SK-N-SH treated with all-trans-retinoic acid at 6 μM for 48 hours (cell line): ENCODE measurements at regions not wholly inside any gene's neighbourhood (a gene's known extent, or its start where the extent isn't known, plus 50 kb on each side); places are given as distances from the start of the nearest gene placed in this dataset.

Experiments
- ATAC-seq: fragments of 200-7000 bp; cut with Tn5 transposase; 3 replicates; pipeline ENCODE4 v1.9.1; 2020; ENCODE audit warnings: mild to moderate bottlenecking, moderate library complexity
- ARNTL ChIP-seq: fragments of 450-650 bp; formaldehyde crosslinking; IDR thresholded peaks from 2 replicates; pipeline ENCODE4 v1.5.0; 2020; ENCODE audit warnings: low read depth, mild to moderate bottlenecking, moderate library complexity, borderline replicate concordance
- BACH2 ChIP-seq: fragments of 250-450 bp; sonication (Bioruptor Pico); IDR thresholded peaks from 2 replicates; pipeline ENCODE4 v1.9.0; 2021; ENCODE audit warnings: mild to moderate bottlenecking, borderline replicate concordance
- CREB5 ChIP-seq: fragments of 250-450 bp; sonication (Bioruptor Pico); IDR thresholded peaks from 2 replicates; pipeline ENCODE4 v1.5.1; 2020; ENCODE audit warnings: low read depth, mild to moderate bottlenecking, moderate library complexity
- CSDC2 ChIP-seq: fragments of 250-450 bp; sonication (Bioruptor Pico); IDR thresholded peaks from 2 replicates; pipeline ENCODE4 v1.5.0; 2020; ENCODE audit warnings: mild to moderate bottlenecking, moderate library complexity
- CSRNP3 ChIP-seq: fragments of 250-450 bp; sonication (Bioruptor Pico); IDR thresholded peaks from 2 replicates; pipeline ENCODE4 v1.5.1; 2021; ENCODE audit warnings: mild to moderate bottlenecking, moderate library complexity
- ESRRG ChIP-seq: fragments of 250-450 bp; sonication (Bioruptor Pico); IDR thresholded peaks from 2 replicates; pipeline ENCODE4 v1.6.1; 2021; ENCODE audit warnings: mild to moderate bottlenecking
- GLIS3 ChIP-seq: fragments of 250-450 bp; sonication (Bioruptor Pico); IDR thresholded peaks from 2 replicates; pipeline ENCODE4 v1.5.0; 2020; ENCODE audit warnings: mild to moderate bottlenecking, moderate library complexity
- ISL1 ChIP-seq: fragments of 250-450 bp; sonication (Bioruptor Pico); IDR thresholded peaks from 2 replicates; pipeline ENCODE4 v2.1.2; 2022; ENCODE audit warnings: mild to moderate bottlenecking, moderate library complexity
- OSR1 ChIP-seq: fragments of 250-450 bp; sonication (Bioruptor Pico); IDR thresholded peaks from 2 replicates; pipeline ENCODE4 v1.8.0; 2022; ENCODE audit warnings: moderate library complexity, mild to moderate bottlenecking, inconsistent platforms
- PATZ1 ChIP-seq: fragments of 250-450 bp; sonication (Bioruptor Pico); IDR thresholded peaks from 2 replicates; pipeline ENCODE4 v1.8.0; 2020; ENCODE audit warnings: mild to moderate bottlenecking, moderate library complexity, borderline replicate concordance
- POU6F1 ChIP-seq: fragments of 250-450 bp; sonication (Bioruptor Pico); IDR thresholded peaks from 2 replicates; pipeline ENCODE4 v1.8.0; 2021; ENCODE audit warnings: low read depth, mild to moderate bottlenecking, moderate library complexity, borderline replicate concordance
- PPARA ChIP-seq: fragments of 250-450 bp; sonication (Bioruptor Pico); IDR thresholded peaks from 2 replicates; pipeline ENCODE4 v1.5.0; 2020; ENCODE audit warnings: mild to moderate bottlenecking, borderline replicate concordance
- RARB ChIP-seq: fragments of 250-450 bp; sonication (Bioruptor Pico); IDR thresholded peaks from 2 replicates; pipeline ENCODE4 v1.8.0; 2021; ENCODE audit warnings: mild to moderate bottlenecking, moderate library complexity
- SNAI2 ChIP-seq: fragments of 250-450 bp; sonication (Bioruptor Pico); IDR thresholded peaks from 2 replicates; pipeline ENCODE4 v1.5.0; 2020; ENCODE audit warnings: mild to moderate bottlenecking, moderate library complexity
- TCF4 ChIP-seq: fragments of 250-450 bp; sonication (Bioruptor Pico); IDR thresholded peaks from 2 replicates; pipeline ENCODE4 v1.8.0; 2021; ENCODE audit warnings: mild to moderate bottlenecking, moderate library complexity, borderline replicate concordance
- TOX ChIP-seq: fragments of 250-450 bp; sonication (Bioruptor Pico); IDR thresholded peaks from 2 replicates; pipeline ENCODE4 v1.8.0; 2021; ENCODE audit warnings: mild to moderate bottlenecking, moderate library complexity, borderline replicate concordance
- ZC3H10 ChIP-seq: fragments of 250-450 bp; sonication (Bioruptor Pico); IDR thresholded peaks from 2 replicates; pipeline ENCODE4 v1.5.1; 2021; ENCODE audit warnings: mild to moderate bottlenecking, moderate library complexity
- ZFP3 ChIP-seq: fragments of 250-450 bp; sonication (Bioruptor Pico); IDR thresholded peaks from 2 replicates; pipeline ENCODE4 v1.5.0; 2020; ENCODE audit warnings: mild to moderate bottlenecking, moderate library complexity
- ZFP30 ChIP-seq: fragments of 450-650 bp; formaldehyde crosslinking; IDR thresholded peaks from 2 replicates; pipeline ENCODE4 v1.5.0; 2022; ENCODE audit warnings: mild to moderate bottlenecking, moderate library complexity
- ZNF565 ChIP-seq: fragments of 450-650 bp; formaldehyde crosslinking; conservative IDR thresholded peaks from 2 replicates; pipeline ENCODE4 v1.5.0; 2020; ENCODE audit warnings: low read depth, mild to moderate bottlenecking, moderate library complexity
- ZNF70 ChIP-seq: fragments of 450-650 bp; formaldehyde crosslinking; IDR thresholded peaks from 2 replicates; pipeline ENCODE4 v1.5.0; 2020; ENCODE audit warnings: mild to moderate bottlenecking, moderate library complexity
- ZNF8 ChIP-seq: fragments of 450-650 bp; formaldehyde crosslinking; IDR thresholded peaks from 2 replicates; pipeline ENCODE4 v1.5.0; 2020; ENCODE audit warnings: mild to moderate bottlenecking, moderate library complexity
- TF ChIP-seq, protein P1 (sequence below): fragments of 250-450 bp; sonication (Bioruptor Pico); IDR thresholded peaks from 2 replicates; pipeline ENCODE4 v1.5.0; 2020; ENCODE audit warnings: mild to moderate bottlenecking, moderate library complexity

DNA sequence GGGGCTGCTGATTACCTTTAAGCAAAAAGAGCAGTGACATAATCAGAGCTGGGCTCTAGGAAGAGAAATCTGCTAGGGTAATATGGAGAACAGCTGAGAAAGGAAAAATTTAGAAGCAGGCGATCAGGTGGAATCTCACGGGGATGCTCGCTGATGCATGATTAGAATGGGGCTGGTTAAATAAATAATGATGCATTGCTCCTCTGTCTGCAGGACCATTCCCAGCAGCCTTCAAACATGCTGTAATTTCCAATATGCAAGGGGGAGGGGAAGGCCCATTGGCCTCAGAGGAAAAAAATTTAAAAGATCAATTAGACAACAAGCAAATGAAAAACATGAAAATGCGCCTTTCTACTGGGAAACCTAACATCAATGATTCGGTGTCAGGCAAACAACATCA, 65.6 kb upstream of the C10orf90 start:
- no peak for TF ChIP-seq ESRRG (CRISPR knock-in tag)
- TF ChIP-seq POU6F1 (CRISPR knock-in tag), result no peak
- no peak for TF ChIP-seq GLIS3 (CRISPR knock-in tag)
- TF ChIP-seq ZNF565 (CRISPR knock-in tag), result no peak
- TF ChIP-seq ARNTL (CRISPR knock-in tag), result no peak
- no peak for TF ChIP-seq ZNF8 (CRISPR knock-in tag)
- no peak for TF ChIP-seq BACH2 (CRISPR knock-in tag)
- TF ChIP-seq TCF4 (CRISPR knock-in tag), result no peak
- TF ChIP-seq ZC3H10 (CRISPR knock-in tag), result no peak
- no peak for TF ChIP-seq PATZ1 (CRISPR knock-in tag)
- no peak for TF ChIP-seq ZNF70
- TF ChIP-seq CSRNP3 (CRISPR knock-in tag), result no peak
- no peak for TF ChIP-seq ZFP3 (CRISPR knock-in tag)
- TF ChIP-seq SNAI2, result no peak
- TF ChIP-seq OSR1 (CRISPR knock-in tag), result no peak
- TF ChIP-seq RARB (CRISPR knock-in tag), result no peak
- TF ChIP-seq ZFP30 (CRISPR knock-in tag), result no peak
- TF ChIP-seq, protein P1, sequence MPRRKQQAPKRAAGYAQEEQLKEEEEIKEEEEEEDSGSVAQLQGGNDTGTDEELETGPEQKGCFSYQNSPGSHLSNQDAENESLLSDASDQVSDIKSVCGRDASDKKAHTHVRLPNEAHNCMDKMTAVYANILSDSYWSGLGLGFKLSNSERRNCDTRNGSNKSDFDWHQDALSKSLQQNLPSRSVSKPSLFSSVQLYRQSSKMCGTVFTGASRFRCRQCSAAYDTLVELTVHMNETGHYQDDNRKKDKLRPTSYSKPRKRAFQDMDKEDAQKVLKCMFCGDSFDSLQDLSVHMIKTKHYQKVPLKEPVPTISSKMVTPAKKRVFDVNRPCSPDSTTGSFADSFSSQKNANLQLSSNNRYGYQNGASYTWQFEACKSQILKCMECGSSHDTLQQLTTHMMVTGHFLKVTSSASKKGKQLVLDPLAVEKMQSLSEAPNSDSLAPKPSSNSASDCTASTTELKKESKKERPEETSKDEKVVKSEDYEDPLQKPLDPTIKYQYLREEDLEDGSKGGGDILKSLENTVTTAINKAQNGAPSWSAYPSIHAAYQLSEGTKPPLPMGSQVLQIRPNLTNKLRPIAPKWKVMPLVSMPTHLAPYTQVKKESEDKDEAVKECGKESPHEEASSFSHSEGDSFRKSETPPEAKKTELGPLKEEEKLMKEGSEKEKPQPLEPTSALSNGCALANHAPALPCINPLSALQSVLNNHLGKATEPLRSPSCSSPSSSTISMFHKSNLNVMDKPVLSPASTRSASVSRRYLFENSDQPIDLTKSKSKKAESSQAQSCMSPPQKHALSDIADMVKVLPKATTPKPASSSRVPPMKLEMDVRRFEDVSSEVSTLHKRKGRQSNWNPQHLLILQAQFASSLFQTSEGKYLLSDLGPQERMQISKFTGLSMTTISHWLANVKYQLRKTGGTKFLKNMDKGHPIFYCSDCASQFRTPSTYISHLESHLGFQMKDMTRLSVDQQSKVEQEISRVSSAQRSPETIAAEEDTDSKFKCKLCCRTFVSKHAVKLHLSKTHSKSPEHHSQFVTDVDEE (CRISPR knock-in tag), result no peak
- ATAC-seq, result no peak

DNA sequence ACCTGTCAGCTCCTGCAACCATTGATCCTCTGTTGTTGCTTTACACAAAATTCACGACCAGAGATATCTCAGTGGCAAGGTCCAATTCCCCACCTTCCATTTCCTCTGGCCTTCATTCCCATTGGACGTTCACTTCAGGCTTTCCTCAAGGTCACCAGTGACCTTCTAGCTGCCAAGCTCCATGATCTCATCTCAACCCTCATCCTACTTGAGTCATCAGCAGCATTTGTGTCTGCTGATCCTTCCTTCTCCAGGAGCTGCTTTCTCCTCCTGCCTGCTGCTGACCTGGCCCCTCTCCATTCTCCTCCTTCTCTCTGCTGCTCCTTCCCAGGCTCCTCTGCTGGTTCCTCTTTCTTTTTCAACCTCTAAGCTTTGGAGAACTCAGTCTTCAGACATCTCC, 66.2 kb upstream of the C10orf90 start:
- ATAC-seq, result no peak
- TF ChIP-seq ISL1 (CRISPR knock-in tag) (no peak), ARNTL (CRISPR knock-in tag) (no peak), ZFP3 (CRISPR knock-in tag) (no peak), PPARA (CRISPR knock-in tag) (no peak), ZFP30 (CRISPR knock-in tag) (no peak), SNAI2 (no peak), CSRNP3 (CRISPR knock-in tag) (no peak), ZC3H10 (CRISPR knock-in tag) (no peak), OSR1 (CRISPR knock-in tag) (no peak), TCF4 (CRISPR knock-in tag) (no peak), CSDC2 (no peak), ZNF8 (CRISPR knock-in tag) (no peak), CREB5 (CRISPR knock-in tag) (no peak), PATZ1 (CRISPR knock-in tag) (no peak), RARB (CRISPR knock-in tag) (no peak), TOX (no peak), BACH2 (CRISPR knock-in tag) (no peak), ESRRG (CRISPR knock-in tag) (no peak), GLIS3 (CRISPR knock-in tag) (no peak)
- TF ChIP-seq, protein P1 (CRISPR knock-in tag), result no peak
